Mammary epithelial cell (primary cell): ENCODE measurements at regions not wholly inside any gene's neighbourhood (a gene's known extent, or its start where the extent isn't known, plus 50 kb on each side); places are given as distances from the start of the nearest gene placed in this dataset.

Experiments used
- CTCF ChIP-seq, 2 donors: IDR thresholded peaks in 1 of 2; conservative IDR thresholded peaks in 1 of 2; 2 replicates each; pipeline ENCODE4 v1.5.1; 2011 to 2012; ENCODE audit warnings: inconsistent platforms in 2 of 2, low read length in 2 of 2, mild to moderate bottlenecking in 2 of 2, control low read depth in 1 of 2, low read depth in 1 of 2; ENCODE audit not compliant: insufficient read depth in 1 of 2; ENCODE audit errors: extremely low read depth in 1 of 2
- EZH2 ChIP-seq: IDR thresholded peaks from 2 replicates; pipeline ENCODE4 v1.6.1; 2012; ENCODE audit warnings: low read length, inconsistent platforms, borderline replicate concordance

GRCh38 chr5:166517976-166518375 lies 1773.5 kb upstream of the WWC1 start:
- TF ChIP-seq EZH2 (no peak), CTCF (conservative IDR thresholded peaks at IDR 0.05 in 1 of 2, IDR thresholded peaks at IDR 0.05 in 1 of 2; ENCODE audit: extremely low read depth in 1 of 2, insufficient read depth in 1 of 2, low read depth in 1 of 2, low read length in 2 of 2) (no peak)
